ENCODE measurements at regions not wholly inside any gene's neighbourhood (a gene's known extent, or its start where the extent isn't known, plus 50 kb on each side); places are given as distances from the start of the nearest gene placed in this dataset.
A peak's percentile ranks its signal among the peaks of the same experiment; 100 is the strongest.
"Not testable (repeated sequence)": the region's sequence is repeated elsewhere in the genome, so short reads cannot be mapped to it uniquely, and the experiment has no call there.

DNA sequence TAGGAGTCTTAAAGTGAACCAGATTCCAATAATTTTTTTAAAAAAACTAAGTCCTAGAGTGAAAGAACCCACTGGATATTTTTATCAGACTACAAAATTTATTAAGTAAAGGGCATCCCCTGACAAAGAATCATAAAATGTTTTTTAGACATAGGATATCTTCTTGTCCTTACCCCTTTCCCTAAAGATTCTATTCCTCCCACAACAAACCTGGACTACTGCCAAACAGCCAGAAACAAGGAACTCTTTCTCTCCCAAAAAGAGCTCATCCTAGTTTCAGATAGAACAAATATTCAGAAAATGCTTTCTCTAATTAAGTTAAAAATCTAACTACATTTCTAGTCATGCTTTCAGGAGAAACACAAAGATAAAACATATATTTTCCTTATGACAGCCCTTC, 327.1 kb downstream of the FAM181B start:
- no peaks in the 10 kb centered on the region for H3K4me1 ChIP-seq
- no peaks in the 10 kb centered on the region for H3K36me3 ChIP-seq
- DNase-seq (no peak), ATAC-seq (no peak)
- H3K9me3 ChIP-seq, result peaks cover 4% of the 10 kb centered on the region
- intact Hi-C loops (cut with DNase I), result no loop called here
- H3K4me3 ChIP-seq, result no peak overlapping the region
- TF ChIP-seq, protein P1, sequence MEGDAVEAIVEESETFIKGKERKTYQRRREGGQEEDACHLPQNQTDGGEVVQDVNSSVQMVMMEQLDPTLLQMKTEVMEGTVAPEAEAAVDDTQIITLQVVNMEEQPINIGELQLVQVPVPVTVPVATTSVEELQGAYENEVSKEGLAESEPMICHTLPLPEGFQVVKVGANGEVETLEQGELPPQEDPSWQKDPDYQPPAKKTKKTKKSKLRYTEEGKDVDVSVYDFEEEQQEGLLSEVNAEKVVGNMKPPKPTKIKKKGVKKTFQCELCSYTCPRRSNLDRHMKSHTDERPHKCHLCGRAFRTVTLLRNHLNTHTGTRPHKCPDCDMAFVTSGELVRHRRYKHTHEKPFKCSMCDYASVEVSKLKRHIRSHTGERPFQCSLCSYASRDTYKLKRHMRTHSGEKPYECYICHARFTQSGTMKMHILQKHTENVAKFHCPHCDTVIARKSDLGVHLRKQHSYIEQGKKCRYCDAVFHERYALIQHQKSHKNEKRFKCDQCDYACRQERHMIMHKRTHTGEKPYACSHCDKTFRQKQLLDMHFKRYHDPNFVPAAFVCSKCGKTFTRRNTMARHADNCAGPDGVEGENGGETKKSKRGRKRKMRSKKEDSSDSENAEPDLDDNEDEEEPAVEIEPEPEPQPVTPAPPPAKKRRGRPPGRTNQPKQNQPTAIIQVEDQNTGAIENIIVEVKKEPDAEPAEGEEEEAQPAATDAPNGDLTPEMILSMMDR (IDR thresholded peaks at IDR 0.05), result no peak
- H3K27me3 ChIP-seq (ENCODE audit: low read depth), result no peaks in the 10 kb centered on the region
- no peak overlapping the region for H3K27ac ChIP-seq

DNA sequence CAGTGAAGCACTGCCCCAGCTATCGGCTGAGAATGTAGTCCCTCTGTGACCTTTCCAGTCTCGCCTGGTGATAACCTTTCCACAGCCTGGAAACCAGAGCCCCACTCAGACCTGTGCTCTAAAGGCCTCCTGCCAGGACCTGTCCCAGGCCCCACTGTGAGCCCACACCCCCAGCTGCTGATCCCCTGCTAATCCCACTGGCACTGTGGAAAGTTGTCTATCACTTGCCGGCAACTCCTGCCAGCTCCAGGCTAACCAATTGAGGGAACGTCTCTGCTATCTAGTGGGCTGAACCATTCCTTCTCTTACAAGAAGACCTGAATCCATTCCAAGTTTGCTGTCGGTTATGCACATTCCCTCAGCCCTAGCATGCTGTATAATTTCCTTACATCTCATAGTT, 328.2 kb downstream of the FAM181B start:
- intact Hi-C loops (cut with DNase I), result no loop called here
- H3K27me3 ChIP-seq (ENCODE audit: low read depth), result no peaks in the 10 kb centered on the region
- TF ChIP-seq, protein P1 (IDR thresholded peaks at IDR 0.05), result no peak
- DNase-seq (no peak), ATAC-seq (no peak)
- no peaks in the 10 kb centered on the region for H3K4me1 ChIP-seq
- no peaks in the 10 kb centered on the region for H3K9me3 ChIP-seq
- H3K4me3 ChIP-seq, result no peak overlapping the region
- no peaks in the 10 kb centered on the region for H3K36me3 ChIP-seq
- H3K27ac ChIP-seq, result no peak overlapping the region

DNA sequence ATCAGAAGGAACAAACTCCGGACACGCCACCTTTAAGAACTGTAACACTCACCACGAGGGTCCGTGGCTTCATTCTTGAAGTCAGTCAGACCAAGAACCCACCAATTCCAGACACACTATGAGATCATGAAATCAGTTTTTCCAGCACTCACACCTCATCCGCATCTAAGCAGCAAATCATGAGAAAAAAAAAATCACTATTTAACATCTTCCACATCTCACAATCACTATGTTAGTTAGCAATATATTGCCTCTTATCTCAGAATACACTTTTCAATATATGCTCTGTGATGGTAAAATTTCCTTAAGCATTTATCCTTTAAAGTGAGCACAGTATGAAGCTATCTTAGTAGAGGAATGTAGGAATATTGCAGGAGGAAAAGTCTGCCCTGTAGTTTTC, 328.7 kb downstream of the FAM181B start:
- Histone ChIP-seq H3K4me1 (no peaks in the 10 kb centered on the region), H3K27me3 (ENCODE audit: low read depth) (no peaks in the 10 kb centered on the region), H3K9me3 (no peaks in the 10 kb centered on the region), H3K27ac (no peak overlapping the region), H3K4me3 (no peak overlapping the region), H3K36me3 (no peaks in the 10 kb centered on the region)
- intact Hi-C loops (cut with DNase I), result no loop called here
- ATAC-seq (no peak), DNase-seq (no peak)
- TF ChIP-seq, protein P1 (IDR thresholded peaks at IDR 0.05), result no peak

DNA sequence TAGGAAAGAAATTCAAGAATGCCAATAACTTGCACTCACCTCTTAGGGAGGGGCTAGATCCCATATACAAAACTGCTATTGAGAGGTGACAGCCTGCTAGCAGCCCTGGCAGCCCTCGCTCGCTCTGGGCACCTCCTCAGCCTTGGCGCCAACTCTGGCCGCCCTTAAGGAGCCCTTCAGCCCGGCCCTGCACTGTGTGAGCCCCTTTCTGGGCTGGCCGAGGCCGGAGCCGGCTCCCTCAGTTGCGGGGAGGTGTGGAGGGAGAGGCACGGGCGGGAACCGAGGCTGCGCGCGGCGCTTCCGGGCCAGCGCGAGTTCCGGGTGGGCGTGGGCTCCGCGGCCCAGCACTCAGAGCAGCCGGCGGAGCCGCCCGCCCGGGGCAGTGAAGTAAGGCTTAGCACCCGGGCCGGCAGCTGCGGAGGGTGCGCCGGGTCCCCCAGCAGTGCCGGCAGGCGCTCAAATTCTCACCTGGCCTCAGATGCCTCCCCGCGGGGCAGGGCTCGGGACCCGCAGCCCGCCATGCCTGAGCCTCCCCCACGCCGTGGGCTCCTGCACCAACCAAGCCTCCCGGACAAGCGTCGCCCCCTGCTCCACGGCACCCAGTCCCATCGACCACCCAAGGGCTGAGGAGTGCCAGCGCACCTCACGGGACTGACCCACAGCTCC, 329.9 kb downstream of the FAM181B start:
- Histone ChIP-seq H3K36me3 (no peaks in the 10 kb centered on the region), H3K4me3 (no peak overlapping the region), H3K9me3 (no peaks in the 10 kb centered on the region), H3K27ac (no peak overlapping the region), H3K27me3 (ENCODE audit: low read depth) (no peaks in the 10 kb centered on the region), H3K4me1 (no peaks in the 10 kb centered on the region)
- intact Hi-C loops (cut with DNase I), result no loop called here
- DNase-seq (no peak), ATAC-seq (no peak)
- TF ChIP-seq, protein P1 (IDR thresholded peaks at IDR 0.05), result no peak

DNA sequence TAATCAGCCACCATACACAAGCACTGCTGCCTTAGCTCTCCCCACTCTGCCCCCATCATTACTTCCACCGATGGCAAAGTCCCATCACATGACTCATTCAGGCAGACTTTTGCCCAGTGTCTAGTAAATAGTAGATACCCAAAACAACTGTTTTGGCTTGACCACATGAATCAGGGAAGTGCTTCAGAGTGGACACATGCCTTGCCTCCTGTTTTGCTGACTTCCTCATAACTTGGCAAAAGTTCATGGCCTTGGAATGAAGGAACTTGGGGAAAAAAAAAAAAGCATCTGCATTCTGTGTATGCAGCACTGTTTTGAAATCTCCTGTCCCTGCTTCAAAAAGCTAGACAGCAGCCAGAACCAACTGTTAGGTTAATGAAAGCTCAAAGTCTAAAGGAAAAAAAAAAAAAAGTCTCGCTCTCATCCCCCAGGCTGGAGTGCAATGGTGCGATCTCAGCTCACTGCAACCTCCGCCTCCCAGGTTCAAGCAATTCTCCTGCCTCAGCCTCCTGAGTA, 335.3 kb downstream of the FAM181B start:
- TF ChIP-seq, protein P1 (IDR thresholded peaks at IDR 0.05), result no peak
- peak; percentile 76 to 86 for ATAC-seq
- H3K27me3 ChIP-seq (ENCODE audit: low read depth), result no peaks in the 10 kb centered on the region
- no peak for DNase-seq
- H3K27ac ChIP-seq, result no peak overlapping the region
- no peaks in the 10 kb centered on the region for H3K36me3 ChIP-seq
- H3K4me3 ChIP-seq, result no peak overlapping the region
- H3K4me1 ChIP-seq, result peaks cover 7% of the 10 kb centered on the region
- H3K9me3 ChIP-seq, result no peaks in the 10 kb centered on the region
- intact Hi-C loops (cut with DNase I), result no loop called here

DNA sequence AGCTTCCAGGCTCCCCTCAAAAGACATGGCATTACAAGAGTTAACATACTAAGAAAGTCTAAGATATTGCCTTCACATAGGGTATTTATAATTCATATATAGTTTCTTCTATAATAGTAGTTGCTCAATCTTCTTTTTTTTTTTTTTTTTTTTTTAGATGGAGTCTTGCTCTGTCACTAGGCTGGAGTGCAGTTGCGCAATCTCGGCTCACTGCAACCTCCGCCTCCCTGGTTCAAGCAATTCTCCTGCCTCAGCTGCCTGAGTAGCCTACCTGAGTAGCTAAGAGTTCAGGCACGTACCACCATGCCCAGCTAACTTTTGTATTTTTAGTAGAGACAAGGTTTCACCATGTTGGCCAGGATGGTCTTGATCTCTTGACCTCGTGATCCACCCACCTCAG, 337.0 kb downstream of the FAM181B start:
- peak; percentile 54 for DNase-seq
- H3K27me3 ChIP-seq (ENCODE audit: low read depth); ATAC-seq; H3K9me3 ChIP-seq; H3K4me1 ChIP-seq; H3K27ac ChIP-seq; intact Hi-C loops (cut with DNase I); H3K4me3 ChIP-seq; H3K36me3 ChIP-seq: not testable (repeated sequence)

Measured in lower lobe of right lung (tissue), 2 donors.